AG04450 (cell line): ENCODE measurements at regions not wholly inside any gene's neighbourhood (a gene's known extent, or its start where the extent isn't known, plus 50 kb on each side); places are given as distances from the start of the nearest gene placed in this dataset.

Experiments used
- CTCF ChIA-PET: fragments of 300-600, 350-600 bp; formaldehyde crosslinking; extraction: SDS; loops from one replicate; lab custom pipeline; 2022; ENCODE audit warnings: antibody characterized with exemption, inconsistent platforms; lab: Charles Lee
- POLR2A ChIA-PET: fragments of 350-600 bp; formaldehyde crosslinking; extraction: SDS; loops from one replicate; lab custom pipeline; 2021; ENCODE audit warnings: antibody characterized with exemption, inconsistent platforms; lab: Yijun Ruan, JAX
- DNase-seq: peaks from one replicate; pipeline ENCODE4 v3.0.0-alpha.2; 2011; ENCODE audit warnings: low read depth, low spot score
- H3K27ac ChIP-seq: one replicate; pipeline ENCODE4 v1.5.1; 2012; ENCODE audit warnings: low read depth, low read length, control low read depth
- H3K27me3 ChIP-seq: one replicate; pipeline ENCODE4 v1.6.0; 2012; ENCODE audit warnings: low read length; ENCODE audit not compliant: control insufficient read depth, insufficient read depth
- H3K4me3 ChIP-seq: 2 replicates; pipeline ENCODE4 v1.5.1; 2011; ENCODE audit warnings: mild to moderate bottlenecking, low read depth, low read length, control low read depth
- H3K9me3 ChIP-seq: 2 replicates; pipeline ENCODE4 v1.5.1; 2012; ENCODE audit warnings: low read length; ENCODE audit not compliant: control insufficient read depth, insufficient read depth
- CTCF ChIP-seq: IDR thresholded peaks from 2 replicates; pipeline ENCODE4 v1.5.1; 2011; ENCODE audit warnings: low read depth, low read length, control low read depth, inconsistent platforms

- H3K9me3 ChIP-seq: no peaks in the 10 kb centered on the region
- no peak for DNase-seq
- no peak overlapping the region for H3K4me3 ChIP-seq
- no peak overlapping the region for H3K27ac ChIP-seq
- H3K27me3 ChIP-seq: no peaks in the 10 kb centered on the region
- CTCF ChIA-PET: interaction anchor here (1.0 to 1.7 kb wide), 5 partner anchors 65 to 222 kb away, joined by 3 to 6 read pairs (median 3); no protein-coding TSS in a partner anchor
- no peak for TF ChIP-seq CTCF
- POLR2A ChIA-PET: no interaction called here
Observed at GRCh38 chr5:52693836-52694235, 93.9 kb upstream of the ITGA1 start.

- no peak for DNase-seq
- H3K27me3 ChIP-seq: no peaks in the 10 kb centered on the region
- CTCF ChIA-PET: no interaction called here
- no peaks in the 10 kb centered on the region for H3K9me3 ChIP-seq
- no peak overlapping the region for H3K27ac ChIP-seq
- POLR2A ChIA-PET: no interaction called here
- no peak for TF ChIP-seq CTCF
- no peak overlapping the region for H3K4me3 ChIP-seq
Observed at GRCh38 chr5:52694648-52695047, 93.1 kb upstream of the ITGA1 start.

GRCh38 chr5:52702877-52703276 lies 84.8 kb upstream of the ITGA1 start:
- Histone ChIP-seq H3K4me3 (no peak overlapping the region), H3K27ac (no peak overlapping the region), H3K27me3 (no peaks in the 10 kb centered on the region), H3K9me3 (no peaks in the 10 kb centered on the region)
- ChIA-PET CTCF (no interaction called here), POLR2A (no interaction called here)
- TF ChIP-seq CTCF: no peak
- DNase-seq: no peak

GRCh38 chr5:52703321-52703720 lies 84.4 kb upstream of the ITGA1 start:
- TF ChIP-seq CTCF: no peak
- Histone ChIP-seq H3K9me3 (no peaks in the 10 kb centered on the region), H3K27me3 (no peaks in the 10 kb centered on the region), H3K4me3 (no peak overlapping the region), H3K27ac (no peak overlapping the region)
- CTCF ChIA-PET: no interaction called here
- no peak for DNase-seq
- POLR2A ChIA-PET: no interaction called here

- no peaks in the 10 kb centered on the region for H3K27me3 ChIP-seq
- CTCF ChIA-PET: no interaction called here
Observed at GRCh38 chr5:52705720-52706119, 82.0 kb upstream of the ITGA1 start.

More at GRCh38 chr5:52705720-52706119, 82.0 kb upstream of the ITGA1 start:
- TF ChIP-seq CTCF: no peak
- H3K27ac ChIP-seq: no peak overlapping the region
- POLR2A ChIA-PET: no interaction called here
- no peak for DNase-seq
- H3K4me3 ChIP-seq: no peak overlapping the region
- H3K9me3 ChIP-seq: no peaks in the 10 kb centered on the region
